GM13977 (cell line): ENCODE measurements at regions not wholly inside any gene's neighbourhood (a gene's known extent, or its start where the extent isn't known, plus 50 kb on each side); places are given as distances from the start of the nearest gene placed in this dataset.

ENCODE experiments used
- DNase-seq: peaks from one replicate; pipeline ENCODE4 v3.0.0; 2012; ENCODE audit warnings: low spot score
- CTCF ChIP-seq: IDR thresholded peaks from 2 replicates; pipeline ENCODE4 v1.5.1; 2012; ENCODE audit warnings: mild to moderate bottlenecking, control low read depth; ENCODE audit not compliant: insufficient read depth; ENCODE audit errors: extremely low read depth, missing control alignments
- in situ Hi-C: fragments of 300-500 bp; cut with MboI; formaldehyde crosslinking; loops from one replicate; pipeline ENCODE4 v1.12.0; 2022; ENCODE audit warnings: low sequenced_read_pairs, low pct_unique_long_range_greater_than_20kb, mixed read lengths, inconsistent platforms; ENCODE audit not compliant: unreplicated experiment

GRCh38 chr7:39808796-39809481 lies 141.1 kb upstream of the CDK13 start:
- in situ Hi-C loops = no loop called here

GRCh38 chr7:39810204-39810642 lies 139.8 kb upstream of the CDK13 start:
- no peak for DNase-seq
- TF ChIP-seq CTCF = no peak
- in situ Hi-C loops = no loop called here

More at GRCh38 chr7:39808796-39809481, 141.1 kb upstream of the CDK13 start:
- DNase-seq = no peak
- TF ChIP-seq CTCF = no peak

- in situ Hi-C loops = no loop called here
- TF ChIP-seq CTCF = no peak
- no peak for DNase-seq
Observed at GRCh38 chr7:39810710-39811109, 139.3 kb upstream of the CDK13 start.

GRCh38 chr7:39811161-39811614 lies 138.9 kb upstream of the CDK13 start:
- no peak for TF ChIP-seq CTCF
- in situ Hi-C loops = no loop called here
- no peak for DNase-seq

- TF ChIP-seq CTCF = no peak
- DNase-seq = no peak
- in situ Hi-C loops = no loop called here
Observed at GRCh38 chr7:39816462-39817060, 133.5 kb upstream of the CDK13 start.

- in situ Hi-C loops = no loop called here
- TF ChIP-seq CTCF = no peak
- DNase-seq = no peak
Observed at GRCh38 chr7:39819514-39819913, 130.5 kb upstream of the CDK13 start.
